ENCODE measurements at regions not wholly inside any gene's neighbourhood (a gene's known extent, or its start where the extent isn't known, plus 50 kb on each side); places are given as distances from the start of the nearest gene placed in this dataset.

GRCh38 chr7:94270772-94271171 lies 123.9 kb upstream of the COL1A2 start:
- DNase-seq (ENCODE audit: low read depth in 2 of 2): no peak

- DNase-seq (ENCODE audit: low read depth in 2 of 2): no peak
Observed at GRCh38 chr7:94272821-94273583, 121.7 kb upstream of the COL1A2 start.

- DNase-seq (ENCODE audit: low read depth in 2 of 2): no peak
Observed at GRCh38 chr7:94274828-94275227, 119.9 kb upstream of the COL1A2 start.

- no peak for DNase-seq (ENCODE audit: low read depth in 2 of 2)
Observed at GRCh38 chr7:94276027-94276426, 118.7 kb upstream of the COL1A2 start.

GRCh38 chr7:94276795-94277194 lies 117.9 kb upstream of the COL1A2 start:
- peak; percentile 32 to 56 for DNase-seq (ENCODE audit: low read depth in 2 of 2)

GRCh38 chr7:94277236-94277635 lies 117.5 kb upstream of the COL1A2 start:
- DNase-seq (ENCODE audit: low read depth in 2 of 2): no peak

- DNase-seq (ENCODE audit: low read depth in 2 of 2): peak in 1 of 2 donors; percentile 80
Observed at GRCh38 chr7:94280851-94281250, 113.8 kb upstream of the COL1A2 start.

GRCh38 chr7:94284104-94284503 lies 110.6 kb upstream of the COL1A2 start:
- no peak for DNase-seq (ENCODE audit: low read depth in 2 of 2)

- DNase-seq (ENCODE audit: low read depth in 2 of 2): no peak
Observed at GRCh38 chr7:94286111-94286510, 108.6 kb upstream of the COL1A2 start.

GRCh38 chr7:94288096-94288495 lies 106.6 kb upstream of the COL1A2 start:
- DNase-seq (ENCODE audit: low read depth in 2 of 2): peak in 1 of 2 donors; percentile 23

GRCh38 chr7:94289071-94289470 lies 105.6 kb upstream of the COL1A2 start:
- DNase-seq (ENCODE audit: low read depth in 2 of 2): peak; percentile 69 to 84

- DNase-seq (ENCODE audit: low read depth in 2 of 2): no peak
Observed at GRCh38 chr7:94294471-94295131, 100.1 kb upstream of the COL1A2 start.

- peak in 1 of 2 donors; percentile 50 for DNase-seq (ENCODE audit: low read depth in 2 of 2)
Observed at GRCh38 chr7:94295850-94296249, 98.8 kb upstream of the COL1A2 start.

- DNase-seq (ENCODE audit: low read depth in 2 of 2): no peak
Observed at GRCh38 chr7:94296881-94297280, 97.8 kb upstream of the COL1A2 start.

- peak in 1 of 2 donors; percentile 25 for DNase-seq (ENCODE audit: low read depth in 2 of 2)
Observed at GRCh38 chr7:94297397-94297838, 97.3 kb upstream of the COL1A2 start.

- DNase-seq (ENCODE audit: low read depth in 2 of 2): no peak
Observed at GRCh38 chr7:94298943-94299342, 95.8 kb upstream of the COL1A2 start.

- no peak for DNase-seq (ENCODE audit: low read depth in 2 of 2)
Observed at GRCh38 chr7:94300176-94300835, 94.4 kb upstream of the COL1A2 start.

- peak in 1 of 2 donors; percentile 91 for DNase-seq (ENCODE audit: low read depth in 2 of 2)
Observed at GRCh38 chr7:94301024-94301586, 93.6 kb upstream of the COL1A2 start.

- DNase-seq (ENCODE audit: low read depth in 2 of 2): no peak
Observed at GRCh38 chr7:94303118-94303517, 91.6 kb upstream of the COL1A2 start.

GRCh38 chr7:94303695-94304094 lies 91.0 kb upstream of the COL1A2 start:
- DNase-seq (ENCODE audit: low read depth in 2 of 2): no peak

- no peak for DNase-seq (ENCODE audit: low read depth in 2 of 2)
Observed at GRCh38 chr7:94304878-94305277, 89.8 kb upstream of the COL1A2 start.

GRCh38 chr7:94305836-94306235 lies 88.9 kb upstream of the COL1A2 start:
- no peak for DNase-seq (ENCODE audit: low read depth in 2 of 2)

Measured in dermis microvascular lymphatic vessel endothelial cell (primary cell).